ENCODE measurements at regions not wholly inside any gene's neighbourhood (a gene's known extent, or its start where the extent isn't known, plus 50 kb on each side); places are given as distances from the start of the nearest gene placed in this dataset.

GRCh38 chr10:60565492-60565891 is 175.8 kb upstream of the ANK3 start:
- TF ChIP-seq CTCF (conservative IDR thresholded peaks at IDR 0.05; ENCODE audit: low read depth, low read length) = no peak
- TF ChIP-seq EZH2 (IDR thresholded peaks at IDR 0.05; ENCODE audit: borderline replicate concordance, low read depth, low read length, poor library complexity, severe bottlenecking) = no peak

Data from A673 (cell line).